ENCODE measurements at regions not wholly inside any gene's neighbourhood (a gene's known extent, or its start where the extent isn't known, plus 50 kb on each side); places are given as distances from the start of the nearest gene placed in this dataset.

- TF ChIP-seq, protein P1, sequence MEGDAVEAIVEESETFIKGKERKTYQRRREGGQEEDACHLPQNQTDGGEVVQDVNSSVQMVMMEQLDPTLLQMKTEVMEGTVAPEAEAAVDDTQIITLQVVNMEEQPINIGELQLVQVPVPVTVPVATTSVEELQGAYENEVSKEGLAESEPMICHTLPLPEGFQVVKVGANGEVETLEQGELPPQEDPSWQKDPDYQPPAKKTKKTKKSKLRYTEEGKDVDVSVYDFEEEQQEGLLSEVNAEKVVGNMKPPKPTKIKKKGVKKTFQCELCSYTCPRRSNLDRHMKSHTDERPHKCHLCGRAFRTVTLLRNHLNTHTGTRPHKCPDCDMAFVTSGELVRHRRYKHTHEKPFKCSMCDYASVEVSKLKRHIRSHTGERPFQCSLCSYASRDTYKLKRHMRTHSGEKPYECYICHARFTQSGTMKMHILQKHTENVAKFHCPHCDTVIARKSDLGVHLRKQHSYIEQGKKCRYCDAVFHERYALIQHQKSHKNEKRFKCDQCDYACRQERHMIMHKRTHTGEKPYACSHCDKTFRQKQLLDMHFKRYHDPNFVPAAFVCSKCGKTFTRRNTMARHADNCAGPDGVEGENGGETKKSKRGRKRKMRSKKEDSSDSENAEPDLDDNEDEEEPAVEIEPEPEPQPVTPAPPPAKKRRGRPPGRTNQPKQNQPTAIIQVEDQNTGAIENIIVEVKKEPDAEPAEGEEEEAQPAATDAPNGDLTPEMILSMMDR (IDR thresholded peaks at IDR 0.05; ENCODE audit: low read length, missing control alignments) = no peak
- no peak for DNase-seq (ENCODE audit: low read depth)
- no peak overlapping the region for H3K4me3 ChIP-seq (replicated peaks; ENCODE audit: low read depth, low read length)
These were observed 173.4 kb upstream of the KLF14 start for GRCh38 chr7:130907439-130907838.

- TF ChIP-seq, protein P1 (IDR thresholded peaks at IDR 0.05; ENCODE audit: low read length, missing control alignments) = no peak
- H3K4me3 ChIP-seq (replicated peaks; ENCODE audit: low read depth, low read length) = no peak overlapping the region
- DNase-seq (ENCODE audit: low read depth) = no peak
These were observed 174.5 kb upstream of the KLF14 start for GRCh38 chr7:130908345-130909160.

DNA sequence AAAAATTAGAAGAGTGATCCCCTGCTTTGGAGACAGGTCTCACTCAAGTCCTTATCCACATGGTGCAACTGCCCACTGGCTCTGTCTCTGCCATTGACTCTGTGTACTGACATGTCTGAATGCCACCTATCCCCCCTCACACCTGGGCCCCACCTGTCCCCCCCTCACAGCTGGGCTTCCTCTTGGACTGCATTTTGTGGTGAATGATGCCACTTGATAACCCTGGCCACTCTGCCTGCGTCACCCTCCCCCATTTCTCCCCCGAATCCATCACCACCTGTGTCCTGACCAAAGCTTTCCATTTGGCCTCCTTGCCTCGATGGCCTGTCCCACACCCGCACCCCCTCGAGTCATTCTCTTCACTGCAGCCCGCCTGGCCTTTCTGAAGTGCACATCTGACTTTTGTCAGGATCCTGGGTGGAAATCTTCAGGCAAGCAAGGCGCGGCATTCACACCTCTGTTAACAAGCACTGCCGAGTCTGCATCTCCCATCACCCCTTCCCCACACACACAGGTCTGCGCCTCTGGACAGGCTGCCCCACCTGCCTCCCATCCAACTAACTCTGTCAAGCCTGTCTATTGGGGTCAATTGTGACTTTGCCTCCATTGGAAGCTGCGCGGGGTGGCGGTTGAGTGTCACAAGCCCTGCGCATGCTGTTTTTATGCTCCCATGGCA is 175.3 kb upstream of the KLF14 start:
- H3K4me3 ChIP-seq (replicated peaks; ENCODE audit: low read depth, low read length) = peak overlapping the region; percentile 71
- no peak for DNase-seq (ENCODE audit: low read depth)
- TF ChIP-seq, protein P1 (IDR thresholded peaks at IDR 0.05; ENCODE audit: low read length, missing control alignments) = no peak

DNA sequence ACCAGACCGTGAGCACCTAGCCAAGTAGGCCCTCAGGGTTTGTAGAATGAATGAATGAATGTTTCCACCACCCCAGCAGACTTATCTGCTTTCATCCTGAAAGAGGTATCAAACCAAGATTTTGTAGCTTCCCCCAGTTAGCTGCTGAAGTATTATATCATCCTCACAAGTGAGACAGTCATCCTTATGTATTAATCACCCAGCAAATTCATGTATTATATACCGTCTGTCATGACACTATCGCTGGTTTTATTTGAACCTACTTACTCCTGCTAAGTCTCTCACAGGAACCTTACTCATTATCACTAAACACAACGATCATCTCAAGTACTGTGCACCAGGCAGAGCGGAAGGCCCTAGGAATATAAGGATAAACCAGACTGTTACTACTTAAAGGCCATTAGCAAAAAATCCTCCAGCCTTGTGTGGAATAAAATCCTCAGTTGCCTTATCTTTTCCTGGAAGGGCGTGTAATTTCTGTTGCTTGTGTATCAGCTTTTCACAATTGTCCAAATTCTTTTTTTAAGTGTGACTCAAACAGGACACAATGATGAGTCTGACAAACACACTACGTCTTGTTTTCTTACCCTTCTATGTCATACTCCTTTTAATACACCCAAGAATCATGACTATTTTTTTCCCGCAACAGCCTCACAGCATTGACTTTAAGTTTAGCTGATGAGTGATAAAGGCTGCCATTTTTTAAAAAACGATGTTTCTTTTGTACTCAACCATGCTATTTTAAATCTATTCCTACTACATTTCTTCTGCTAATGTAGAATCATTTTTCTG is 176.1 kb upstream of the KLF14 start:
- peak overlapping the region; percentile 71 for H3K4me3 ChIP-seq (replicated peaks; ENCODE audit: low read depth, low read length)
- DNase-seq (ENCODE audit: low read depth) = peak; percentile 77
- TF ChIP-seq, protein P1 (IDR thresholded peaks at IDR 0.05; ENCODE audit: low read length, missing control alignments) = no peak

- DNase-seq (ENCODE audit: low read depth) = peak; percentile 67
- H3K4me3 ChIP-seq (replicated peaks; ENCODE audit: low read depth, low read length) = peak overlapping the region; percentile 71
- TF ChIP-seq, protein P1 (IDR thresholded peaks at IDR 0.05; ENCODE audit: low read length, missing control alignments) = no peak
These were observed 177.2 kb upstream of the KLF14 start for GRCh38 chr7:130910949-130911944.

Data from fibroblast of pulmonary artery (primary cell).